Hematopoietic multipotent progenitor cell treated with erythropoietin and hydrocortisone succinate and interleukin-3 and kit ligand, for 17 days (in vitro differentiated cells): ENCODE measurements at regions not wholly inside any gene's neighbourhood (a gene's known extent, or its start where the extent isn't known, plus 50 kb on each side); places are given as distances from the start of the nearest gene placed in this dataset.

ENCODE experiments used
- DNase-seq: peaks from one replicate; pipeline ENCODE4 v3.0.0-alpha.2; 2015; ENCODE audit warnings: low spot score

DNA sequence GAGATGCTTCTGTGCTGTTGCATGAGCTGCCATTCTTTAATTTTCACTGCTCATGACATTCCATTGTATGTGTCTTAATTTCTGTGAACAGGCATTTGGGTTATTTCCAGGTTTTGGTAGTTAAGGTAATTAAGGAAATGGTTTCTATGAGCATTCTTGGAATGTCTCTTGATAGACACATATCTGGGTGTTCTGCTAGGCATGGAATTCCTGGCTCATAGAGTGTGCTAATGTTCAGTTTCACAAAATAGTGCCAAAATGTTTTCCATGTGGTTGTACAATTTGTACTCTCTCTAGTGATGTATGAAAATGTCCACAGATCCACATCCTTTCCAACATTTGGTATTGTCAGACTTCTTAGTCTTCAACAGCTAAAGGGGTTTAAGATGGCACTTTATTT lies 680.9 kb upstream of the SGCG start:
- DNase-seq = no peak

DNA sequence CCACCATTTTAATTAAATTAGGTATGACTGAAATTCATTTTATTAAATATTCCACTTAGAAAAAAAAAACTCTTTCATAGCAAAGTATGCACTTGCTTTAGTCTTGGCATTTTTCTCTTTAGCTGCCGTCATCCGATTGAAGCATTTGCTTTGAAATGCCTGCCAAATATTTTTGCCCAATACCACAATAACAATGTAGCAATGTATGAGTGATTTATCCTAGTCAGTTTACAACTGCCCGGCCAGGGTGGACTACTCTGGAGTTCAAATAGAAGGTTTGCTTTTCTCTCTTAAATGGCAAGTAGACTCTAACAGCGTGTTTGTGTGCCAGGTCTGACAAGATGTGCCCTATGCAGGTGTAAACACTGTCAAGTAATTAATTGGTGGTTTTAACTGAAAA lies 675.3 kb upstream of the SGCG start:
- no peak for DNase-seq

DNA sequence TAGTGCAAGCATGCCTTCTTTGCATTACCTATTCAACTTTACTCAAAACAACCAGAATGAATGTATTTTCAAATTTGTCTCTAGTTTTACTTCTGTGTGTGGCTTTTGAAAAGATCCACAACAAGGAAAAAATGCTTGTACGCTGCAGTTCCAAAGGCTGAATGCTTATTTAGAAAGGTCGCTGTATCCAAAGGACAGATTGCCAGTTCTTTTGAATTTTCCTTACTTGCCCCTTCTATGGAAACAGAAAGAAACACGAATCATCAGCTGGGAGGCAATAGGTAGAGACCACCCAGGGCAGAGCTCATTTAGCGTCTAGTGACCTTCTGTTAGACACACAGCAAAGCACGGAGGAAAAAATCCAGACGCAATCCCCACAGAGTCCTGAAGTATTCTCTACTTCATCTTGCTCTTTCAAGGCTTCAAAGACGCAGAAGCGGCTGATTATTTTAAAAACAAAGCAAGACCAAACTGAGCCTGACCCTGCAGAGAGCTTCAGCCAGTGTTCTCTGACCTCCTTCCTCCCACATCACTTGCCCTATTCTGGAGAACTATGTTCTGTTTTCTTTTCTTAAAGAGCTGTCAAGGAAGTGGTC lies 674.6 kb upstream of the SGCG start:
- no peak for DNase-seq

DNA sequence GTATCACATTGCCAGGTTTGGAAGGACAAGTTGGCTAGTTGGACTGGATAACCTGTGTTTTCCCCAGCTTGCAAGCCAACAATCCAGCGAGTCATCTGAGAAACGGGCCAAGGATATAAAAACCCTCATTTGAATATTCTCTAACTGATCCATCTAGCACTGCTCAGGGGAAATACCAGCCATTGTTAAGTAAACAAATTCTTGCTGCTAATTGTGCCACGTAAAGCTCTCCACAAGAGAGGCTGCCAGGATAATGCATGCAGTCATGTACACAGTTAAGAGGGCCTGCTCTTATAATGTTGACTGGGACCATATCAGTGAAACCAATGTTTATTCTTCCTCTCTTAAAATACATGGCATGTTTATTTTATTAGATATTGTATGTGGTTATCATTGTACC lies 663.2 kb upstream of the SGCG start:
- no peak for DNase-seq

DNA sequence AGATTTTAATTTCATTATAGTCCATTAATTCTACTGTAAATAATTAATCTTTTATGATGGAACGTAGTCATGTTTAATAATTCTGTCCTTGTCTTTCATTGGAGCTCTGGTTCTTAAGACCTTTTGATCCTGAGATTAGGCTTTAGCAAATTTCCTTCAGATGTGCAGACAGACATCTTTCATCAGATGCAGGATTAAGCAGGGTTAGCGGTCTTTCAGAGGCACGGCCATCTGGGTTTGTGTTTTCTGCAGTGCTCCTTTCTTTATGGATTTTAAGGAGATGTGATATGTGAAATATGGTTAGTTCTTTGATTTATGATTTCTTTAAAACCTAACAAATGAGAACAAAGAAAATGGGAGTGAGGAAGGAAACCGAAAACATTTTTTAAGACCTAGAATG lies 643.9 kb upstream of the SGCG start:
- DNase-seq = no peak

DNA sequence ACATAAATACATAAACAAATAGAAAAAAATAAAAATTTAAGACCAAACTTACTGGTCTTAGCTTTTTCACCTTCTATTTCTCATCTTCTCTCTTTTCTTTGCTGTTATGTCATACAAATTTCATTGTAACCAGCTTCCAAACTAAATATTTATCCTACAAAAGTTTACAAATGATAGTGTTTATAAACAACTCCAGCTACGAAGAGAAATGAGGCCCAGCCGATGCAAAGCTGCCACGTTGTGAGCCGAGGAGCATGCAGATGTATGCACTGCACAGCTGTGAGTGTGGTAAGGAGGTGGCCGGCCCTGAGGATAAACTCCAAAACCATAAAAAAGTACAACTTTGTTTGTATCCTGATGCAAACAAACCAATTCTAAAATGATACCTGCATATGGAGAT lies 642.4 kb upstream of the SGCG start:
- DNase-seq = no peak

DNA sequence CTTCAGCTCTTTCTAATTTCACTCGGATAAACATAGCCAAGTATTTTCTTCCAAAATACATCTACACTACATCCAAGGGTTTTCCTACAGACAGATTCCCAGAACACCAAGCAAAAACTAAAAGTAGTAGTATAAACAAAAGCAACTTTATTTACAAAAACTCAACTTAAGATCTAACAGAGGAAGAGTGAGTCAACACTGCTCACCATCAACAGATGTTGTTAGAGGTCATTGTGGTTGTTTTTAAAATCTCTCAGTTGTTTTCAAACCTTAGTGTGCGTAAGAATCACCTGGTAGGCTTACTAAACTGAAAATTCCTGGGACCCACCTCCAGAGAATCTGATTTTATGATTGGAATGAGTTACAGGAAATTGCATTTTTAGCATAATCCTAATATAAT lies 631.7 kb upstream of the SGCG start:
- no peak for DNase-seq

DNA sequence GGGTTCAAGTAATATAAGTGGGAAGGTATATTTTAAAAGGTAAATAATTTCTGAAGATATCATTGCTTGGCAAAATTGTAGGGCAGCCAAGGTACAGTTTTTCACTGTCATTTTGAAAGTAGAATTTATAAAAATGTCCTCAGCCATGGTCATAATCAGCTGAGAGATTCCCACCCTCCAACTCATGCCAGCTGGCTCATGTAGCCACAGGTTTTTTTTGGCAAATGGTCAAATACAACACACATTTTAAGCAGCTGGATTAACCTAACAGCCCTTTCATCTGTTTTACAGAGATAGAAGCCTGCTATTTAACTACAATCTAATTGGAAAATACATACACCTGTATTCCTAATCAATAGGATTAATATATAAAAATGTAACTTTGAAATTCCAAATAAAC lies 619.2 kb upstream of the SGCG start:
- DNase-seq = no peak

DNA sequence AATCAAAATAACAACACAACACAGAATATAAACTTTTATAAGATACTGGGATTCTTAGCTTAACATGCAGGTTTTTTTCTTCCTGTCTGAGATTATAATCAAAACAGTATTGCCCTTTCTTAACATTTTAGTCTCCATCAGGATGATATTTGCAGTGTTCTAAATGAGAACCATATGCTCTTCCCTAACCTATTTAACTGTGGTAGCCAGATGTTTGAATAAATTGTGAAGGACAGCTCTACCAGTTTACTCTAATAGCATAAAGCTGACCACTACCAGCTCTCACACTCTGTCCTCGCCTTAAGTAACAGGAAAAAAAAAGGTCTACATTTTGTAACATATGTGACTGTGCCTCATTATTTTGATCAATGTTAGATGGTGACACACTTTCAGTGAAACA lies 618.7 kb upstream of the SGCG start:
- DNase-seq = no peak

DNA sequence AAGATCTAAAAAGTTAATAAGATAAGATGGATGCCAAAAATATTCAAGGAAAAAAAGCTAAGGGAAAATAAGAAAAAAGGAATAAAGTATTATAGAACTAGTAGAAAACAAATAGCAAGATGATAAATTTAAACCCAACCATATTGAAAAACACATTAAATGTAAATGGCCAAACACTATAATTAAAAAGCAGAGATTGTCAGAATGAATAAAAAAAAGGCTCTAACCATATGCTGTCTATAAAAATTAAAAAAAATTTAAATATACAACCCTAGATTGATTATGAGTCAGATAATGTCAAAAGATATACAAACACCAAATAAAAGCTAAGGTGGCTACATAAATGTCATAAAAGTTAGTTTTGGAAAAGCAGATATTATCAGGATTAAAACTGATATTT lies 617.5 kb upstream of the SGCG start:
- no peak for DNase-seq

DNA sequence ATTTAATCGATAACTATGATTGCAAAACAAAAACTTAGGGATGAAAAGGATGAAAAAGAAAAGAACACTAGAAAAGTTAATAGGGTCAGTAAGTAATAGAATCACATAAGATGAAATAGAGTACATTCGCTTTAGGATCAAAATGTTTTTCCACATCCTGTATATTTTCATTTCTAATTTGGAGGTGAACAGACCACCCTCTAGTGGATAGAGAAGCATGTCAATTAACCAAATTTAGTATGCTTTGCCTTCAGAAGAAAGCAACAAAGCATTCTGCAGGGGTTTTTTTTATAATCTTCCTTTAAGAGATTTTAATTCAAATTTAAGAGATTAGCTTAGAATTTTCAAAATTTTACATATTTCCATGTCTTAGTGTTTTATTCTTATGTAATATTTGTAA lies 611.0 kb upstream of the SGCG start:
- DNase-seq = no peak

DNA sequence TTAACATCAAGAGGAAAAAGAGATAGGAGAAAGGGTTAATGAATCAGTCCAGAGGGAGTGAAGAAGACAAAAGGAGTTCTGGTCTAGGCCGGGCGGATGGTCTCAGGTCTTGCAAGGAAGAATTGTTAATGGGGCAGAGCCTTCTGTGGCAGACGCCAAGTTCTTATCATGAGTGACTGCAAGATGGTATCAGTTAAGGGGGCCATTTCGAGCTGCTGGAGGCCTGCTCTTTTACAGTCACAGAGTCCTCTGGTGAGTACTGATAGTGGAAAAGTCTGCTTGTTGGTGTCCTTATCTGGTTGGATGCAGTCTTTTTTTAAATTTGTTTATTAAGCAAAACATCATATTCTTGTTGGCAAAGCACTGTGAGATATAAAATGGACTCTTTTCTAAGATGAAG lies 590.9 kb upstream of the SGCG start:
- DNase-seq = no peak

DNA sequence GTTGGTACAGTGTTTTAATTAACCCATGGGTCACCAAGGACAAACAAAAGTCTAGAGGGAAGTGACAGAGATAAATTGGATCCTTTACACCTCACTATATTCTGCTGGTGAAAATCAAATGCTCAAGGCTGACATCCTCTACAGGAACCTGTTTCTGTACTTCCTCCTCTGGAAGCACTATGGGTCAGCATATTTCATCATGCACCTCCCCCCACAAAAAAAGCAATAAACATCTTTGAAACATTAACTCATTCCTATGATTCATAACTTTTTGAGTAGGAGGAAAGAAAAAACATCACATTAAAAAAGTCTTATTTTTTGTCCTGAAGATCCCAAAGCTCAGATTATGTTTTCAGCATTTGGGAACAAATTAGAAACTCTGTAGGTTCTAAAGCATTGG lies 588.3 kb upstream of the SGCG start:
- no peak for DNase-seq

DNA sequence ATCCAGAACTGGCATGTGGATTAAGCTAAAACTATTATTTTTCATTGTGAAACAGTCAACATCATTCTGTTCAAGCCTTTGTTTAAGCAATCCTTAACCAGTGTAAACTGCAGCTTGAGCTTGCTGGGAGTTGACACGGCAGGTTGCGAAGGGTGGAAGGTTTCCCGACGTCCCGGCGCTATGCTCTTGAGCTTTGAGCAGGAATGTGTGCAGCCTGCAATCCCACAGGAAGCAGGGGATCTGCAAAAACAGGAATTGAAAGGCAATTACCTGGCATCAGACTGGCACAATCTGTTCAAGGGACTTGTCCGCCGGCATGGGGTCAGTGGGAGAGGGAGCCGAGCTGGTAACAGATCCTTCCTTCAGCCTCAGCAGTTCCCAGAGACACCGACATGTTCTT lies 586.7 kb upstream of the SGCG start:
- DNase-seq = no peak

DNA sequence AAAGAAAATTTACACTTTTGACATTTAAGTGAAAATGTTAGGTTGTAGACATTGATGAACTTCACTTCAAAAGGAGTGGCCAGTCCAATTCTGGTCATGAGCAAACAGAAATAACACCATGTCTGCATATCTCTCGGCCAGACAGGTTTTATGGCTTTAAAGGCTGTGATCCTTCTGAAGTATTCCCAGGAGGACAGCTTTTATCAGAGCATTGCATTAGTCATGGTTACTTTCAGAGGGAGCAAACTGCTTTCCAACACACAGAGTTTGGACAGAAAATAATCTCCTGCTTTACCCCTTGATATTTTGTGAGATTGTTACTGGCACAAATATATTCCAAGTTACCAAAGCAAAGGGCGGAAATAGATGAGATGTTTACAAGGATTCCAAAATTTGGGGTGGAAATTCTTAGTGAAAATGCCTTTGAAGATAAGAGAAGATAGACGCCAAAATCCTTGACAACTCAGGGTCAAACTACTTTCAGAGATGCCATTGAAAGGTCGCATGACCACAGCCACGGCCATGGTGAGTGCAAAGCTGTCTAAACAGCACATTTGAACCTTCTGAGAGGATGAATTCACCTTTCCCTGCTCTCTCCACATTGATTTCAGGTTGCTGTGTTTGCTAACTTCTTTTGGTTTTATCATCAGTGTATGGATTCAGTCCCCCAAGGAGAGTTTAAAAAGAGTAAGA lies 584.5 kb upstream of the SGCG start:
- no peak for DNase-seq

DNA sequence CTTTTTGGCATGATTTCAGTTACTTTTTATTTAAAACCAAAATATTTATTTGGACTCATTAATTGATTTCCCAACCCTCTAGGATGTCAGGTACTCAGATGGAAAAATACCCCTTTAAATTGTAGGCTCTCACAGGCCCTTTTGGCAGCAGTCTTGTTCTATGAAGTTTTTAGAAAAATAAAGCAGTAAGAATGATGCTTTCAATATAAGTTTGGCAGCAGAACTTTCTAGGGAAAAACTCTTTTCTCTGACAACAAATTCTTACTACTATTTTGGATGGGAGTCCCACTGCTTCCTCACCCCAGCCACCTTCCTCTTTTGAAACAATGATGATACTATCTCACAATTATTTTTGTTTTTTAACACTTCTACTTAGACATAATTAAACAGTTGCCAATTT lies 581.6 kb upstream of the SGCG start:
- no peak for DNase-seq

DNA sequence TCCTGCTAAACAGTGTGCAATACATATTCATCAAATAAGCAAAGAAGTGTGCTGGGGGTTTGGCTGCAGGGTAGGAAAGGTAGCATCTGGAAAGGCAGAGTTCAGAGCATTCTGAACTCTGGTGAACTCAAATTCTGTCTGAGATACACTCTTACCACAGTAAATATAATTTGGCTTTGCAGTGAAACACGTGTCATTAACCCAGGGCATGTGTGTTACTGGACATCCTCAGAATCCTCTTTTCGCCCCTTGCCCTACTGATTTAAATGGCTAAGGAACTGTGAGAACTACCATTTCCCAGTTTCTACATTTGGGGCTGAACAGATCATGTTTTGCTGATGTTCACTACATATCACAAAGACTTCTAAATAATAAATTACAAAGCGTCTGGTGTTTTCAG lies 562.8 kb upstream of the SGCG start:
- DNase-seq = no peak

DNA sequence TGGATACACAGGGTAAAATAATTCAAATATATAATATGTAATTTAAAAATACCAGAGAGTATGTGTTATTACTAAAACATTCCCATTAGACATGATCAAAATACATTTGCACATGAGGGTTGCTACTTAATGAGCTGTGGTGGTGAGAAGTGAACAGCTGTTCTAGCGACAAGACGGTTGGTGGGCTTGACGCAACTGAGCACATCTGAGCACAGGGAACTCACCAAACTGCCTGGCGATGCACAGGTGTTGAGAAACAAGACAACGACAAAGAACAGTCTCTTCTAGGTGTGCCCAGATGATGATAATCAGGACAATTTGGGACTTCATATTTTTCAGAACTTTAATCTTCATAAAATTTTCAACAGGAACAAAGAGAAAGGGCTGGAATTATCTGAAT lies 555.1 kb upstream of the SGCG start:
- DNase-seq = no peak

DNA sequence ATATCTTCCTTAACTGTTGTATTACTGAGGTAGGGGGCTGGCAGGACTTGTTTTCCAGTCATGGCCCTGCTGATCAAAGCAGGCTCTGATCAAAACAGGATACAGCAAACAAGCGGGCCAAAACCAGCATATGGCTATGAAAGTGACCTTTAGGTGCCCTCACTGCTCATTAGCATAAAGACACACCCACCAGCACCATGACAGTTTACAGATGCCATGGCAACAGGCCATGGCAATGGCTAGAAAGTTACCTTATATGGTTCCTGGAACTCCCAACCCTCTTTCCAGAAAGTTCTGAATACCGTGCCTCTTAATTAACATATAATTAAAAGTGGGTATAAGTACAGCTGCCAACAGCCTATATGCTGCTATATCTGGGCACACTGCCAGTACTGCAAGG lies 551.4 kb upstream of the SGCG start:
- no peak for DNase-seq

DNA sequence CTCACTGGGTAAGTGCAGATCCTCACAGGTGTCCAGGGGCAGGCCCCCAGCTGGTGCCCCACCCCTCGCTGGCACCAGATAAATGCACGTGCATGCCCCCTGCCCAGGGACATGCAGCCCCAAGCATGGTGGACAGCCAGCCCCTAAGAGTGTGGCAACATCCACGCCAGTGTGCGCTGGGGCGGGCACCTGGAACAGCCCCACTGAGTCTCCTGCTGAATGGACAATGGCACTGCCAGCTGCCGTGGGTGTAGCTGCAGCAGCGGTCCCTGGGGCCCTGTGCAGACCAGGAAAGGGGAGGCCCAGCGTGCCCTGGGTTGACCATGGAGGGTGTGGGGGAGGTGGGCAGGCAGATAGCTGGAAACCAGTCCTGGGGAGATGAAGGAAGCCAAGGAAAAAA lies 538.7 kb upstream of the SGCG start:
- no peak for DNase-seq

DNA sequence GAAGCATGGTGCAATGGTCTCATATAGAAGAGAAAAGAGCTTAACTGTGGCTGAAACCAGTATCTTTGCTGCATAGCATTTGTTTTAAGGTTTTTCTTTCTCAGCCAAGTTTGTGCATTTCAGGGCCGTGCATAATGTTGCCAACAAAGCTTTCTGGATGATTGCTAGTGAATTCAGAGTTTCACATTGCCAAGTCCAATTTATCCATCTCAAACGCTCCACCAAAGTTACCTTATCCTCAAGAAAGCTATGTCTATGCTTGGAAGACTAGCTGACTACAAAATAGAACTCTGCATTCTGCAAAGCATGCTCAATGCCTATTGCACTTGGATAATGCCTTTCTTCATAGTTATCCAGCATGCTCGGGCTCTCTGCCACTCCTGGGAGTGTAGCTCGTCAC lies 535.8 kb upstream of the SGCG start:
- DNase-seq = no peak

DNA sequence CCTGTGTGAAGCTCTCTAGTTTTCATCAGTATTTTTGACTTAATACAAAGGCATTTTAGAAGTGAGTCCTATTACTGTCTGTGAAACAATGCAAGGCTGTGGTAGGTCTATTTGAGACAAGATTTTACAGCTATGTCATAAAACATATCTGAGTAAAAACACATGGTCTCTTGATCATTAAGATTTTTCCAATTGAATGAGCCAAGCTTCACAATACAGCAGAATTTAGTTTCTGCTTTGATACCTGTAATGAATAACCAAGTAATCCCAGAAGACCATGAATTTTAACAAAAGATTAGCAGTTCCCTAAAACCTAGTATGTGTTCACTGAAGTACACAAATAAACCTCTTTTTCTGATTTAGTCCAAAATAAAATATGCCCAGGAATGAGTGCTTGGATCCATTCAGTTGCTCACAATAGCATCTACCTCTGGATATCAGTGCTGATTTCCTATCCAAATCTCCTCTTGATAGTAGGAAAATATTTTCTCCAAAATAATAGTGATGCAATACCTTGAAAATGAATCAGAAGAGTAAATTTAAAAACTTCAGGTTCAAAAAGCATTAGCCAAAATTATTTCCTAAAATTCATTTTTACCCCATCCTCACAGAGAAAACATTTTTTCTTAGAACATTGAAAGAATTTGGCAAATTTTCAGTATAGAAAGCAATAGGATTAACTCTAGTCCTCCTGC lies 533.5 kb upstream of the SGCG start:
- no peak for DNase-seq

DNA sequence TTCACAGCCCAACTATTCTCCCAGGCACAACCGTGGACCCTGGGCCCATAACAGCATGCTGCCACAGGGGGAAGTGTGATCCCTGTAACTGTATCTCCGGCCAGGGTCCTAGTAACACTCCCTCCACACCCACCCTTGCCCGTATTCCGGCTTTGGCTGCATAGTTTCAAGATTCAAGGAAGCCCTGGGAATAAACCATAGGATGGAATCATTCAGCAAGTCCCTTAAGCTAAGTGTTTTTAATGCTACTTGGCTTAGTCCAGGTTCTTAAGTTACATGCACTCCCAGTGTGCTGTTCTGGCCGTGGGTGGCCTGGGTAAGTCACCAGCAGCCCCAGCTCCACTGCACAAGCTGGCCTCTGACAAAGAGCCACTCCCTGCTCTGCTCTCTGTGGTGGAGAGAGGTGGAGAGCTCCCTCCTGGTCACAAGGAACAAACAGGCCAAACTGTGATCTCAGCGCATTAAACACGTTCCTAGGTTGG lies 532.4 kb upstream of the SGCG start:
- DNase-seq = no peak

DNA sequence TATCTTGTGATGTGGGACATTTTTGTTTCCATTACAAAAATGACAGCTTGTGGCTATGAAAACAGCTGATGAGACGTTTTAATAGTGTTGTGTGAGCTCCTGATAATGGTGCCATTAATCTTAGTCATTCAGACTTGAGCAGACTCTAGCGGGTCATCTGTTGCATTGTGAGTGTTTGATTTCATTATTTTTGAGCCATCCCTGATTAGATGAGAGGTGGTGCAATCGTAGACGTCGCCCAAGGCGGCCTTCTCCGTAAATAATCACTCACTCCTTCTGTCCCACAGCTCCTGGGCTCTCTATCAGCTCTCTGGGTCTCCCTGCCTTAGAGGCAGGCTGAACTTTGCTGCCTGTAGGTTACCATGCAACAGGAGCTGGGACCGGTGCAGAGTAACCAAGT lies 528.0 kb upstream of the SGCG start:
- no peak for DNase-seq
